Muscle of arm (tissue), 1 donor: ENCODE measurements at regions not wholly inside any gene's neighbourhood (a gene's known extent, or its start where the extent isn't known, plus 50 kb on each side); places are given as distances from the start of the nearest gene placed in this dataset.

Experiments
- DNase-seq: peaks from one replicate; pipeline ENCODE4 v3.0.0-alpha.2; 2013

- no peak for DNase-seq
These were observed 57.5 kb upstream of the ARL15 start for GRCh38 chr5:54367844-54368243.

GRCh38 chr5:54366707-54367106 is 56.3 kb upstream of the ARL15 start:
- DNase-seq, result no peak

GRCh38 chr5:54363669-54364068 is 53.3 kb upstream of the ARL15 start:
- DNase-seq, result no peak

- no peak for DNase-seq
These were observed 52.7 kb upstream of the ARL15 start for GRCh38 chr5:54362992-54363625.

GRCh38 chr5:54362434-54362833 is 52.1 kb upstream of the ARL15 start:
- DNase-seq, result no peak

GRCh38 chr5:54361691-54362411 is 51.5 kb upstream of the ARL15 start:
- DNase-seq, result peak; percentile 49

GRCh38 chr5:54360925-54361662 is 50.7 kb upstream of the ARL15 start:
- DNase-seq, result no peak
